Tibial nerve (tissue), 4 donors: ENCODE measurements at regions not wholly inside any gene's neighbourhood (a gene's known extent, or its start where the extent isn't known, plus 50 kb on each side); places are given as distances from the start of the nearest gene placed in this dataset.

ENCODE experiments used
- CTCF ChIP-seq, 5 experiments: fragments of 200-600 bp in 3 of 5; fragments of 450-650 bp in 2 of 5; sonication (generic) in 3 of 5; IDR thresholded peaks; one replicate each; pipeline ENCODE4 v1.5.1; 2016 to 2019; ENCODE audit warnings: antibody characterized with exemption in 5 of 5, mild to moderate bottlenecking in 3 of 5, moderate library complexity in 2 of 5
- EP300 ChIP-seq, 2 donors: sonication (generic); formaldehyde crosslinking; IDR thresholded peaks; one replicate each; pipeline ENCODE4 v1.6.1; 2017; ENCODE audit warnings: antibody characterized with exemption in 2 of 2, mild to moderate bottlenecking in 1 of 2

- no peak for TF ChIP-seq CTCF (IDR thresholded peaks at IDR 0.05)
- TF ChIP-seq EP300 (IDR thresholded peaks at IDR 0.05), result no peak
Measured at GRCh38 chr7:89796481-89796880, 357.8 kb upstream of the STEAP1 start.
